Caco-2 (cell line): ENCODE measurements at regions not wholly inside any gene's neighbourhood (a gene's known extent, or its start where the extent isn't known, plus 50 kb on each side); places are given as distances from the start of the nearest gene placed in this dataset.

ENCODE experiments used
- BruUV-seq: library from RNA; stranded (reverse); fragments of 400-500 nt; replicated peaks from 2 replicates; lab custom pipeline; 2021; lab: Mats Ljungman, UMichigan
- CTCF ChIA-PET: fragments of 300-600 bp; sonication (Branson Sonifier 250); formaldehyde crosslinking; loops from one replicate; lab custom pipeline; 2022; ENCODE audit warnings: antibody characterized with exemption; lab: Charles Lee
- POLR2A ChIA-PET: fragments of 300-600 bp; sonication (Branson Sonifier 250); formaldehyde crosslinking; loops from one replicate; lab custom pipeline; 2022; ENCODE audit warnings: antibody characterized with exemption; lab: Charles Lee
- DNase-seq, 2 experiments: peaks; one replicate each; pipeline versions ENCODE4 v3.0.0 to v3.0.0-alpha.2; 2020 to 2022
- H3K27me3 ChIP-seq: replicated peaks from 2 replicates; pipeline ENCODE4 v1.6.0; 2011; ENCODE audit warnings: low read length; ENCODE audit not compliant: control insufficient read depth, insufficient read depth
- H3K36me3 ChIP-seq: 2 replicates; pipeline ENCODE4 v1.5.1; 2011; ENCODE audit warnings: low read length; ENCODE audit not compliant: control insufficient read depth, insufficient read depth
- H3K4me1 ChIP-seq: fragments of 250-450 bp; sonication (Bioruptor Pico); 2 replicates; pipeline ENCODE4 v1.5.1; 2020; ENCODE audit warnings: mild to moderate bottlenecking
- H3K4me3 ChIP-seq: 2 replicates; pipeline ENCODE4 v1.5.1; 2011; ENCODE audit warnings: low read depth, mild to moderate bottlenecking, control low read depth, low read length
- H3K9me3 ChIP-seq: fragments of 250-450 bp; sonication (Bioruptor Pico); 2 replicates; pipeline ENCODE4 v1.5.1; 2020; ENCODE audit warnings: mild to moderate bottlenecking, moderate library complexity
- H3K27ac Mint-ChIP-seq: one replicate; pipeline ENCODE4 v1.8.0; 2022; ENCODE audit warnings: mixed read lengths; ENCODE audit not compliant: unreplicated experiment
- H3K27me3 Mint-ChIP-seq: one replicate; pipeline ENCODE4 v1.8.0; 2022; ENCODE audit warnings: mixed read lengths; ENCODE audit not compliant: insufficient read depth, unreplicated experiment
- H3K36me3 Mint-ChIP-seq: one replicate; pipeline ENCODE4 v1.8.0; 2022; ENCODE audit warnings: mild to moderate bottlenecking, mixed read lengths; ENCODE audit not compliant: insufficient read depth, unreplicated experiment
- H3K4me1 Mint-ChIP-seq: one replicate; pipeline ENCODE4 v1.8.0; 2022; ENCODE audit warnings: low read depth, mixed read lengths; ENCODE audit not compliant: unreplicated experiment
- H3K4me3 Mint-ChIP-seq: one replicate; pipeline ENCODE4 v1.8.0; 2022; ENCODE audit warnings: mild to moderate bottlenecking, moderate library complexity, mixed read lengths; ENCODE audit not compliant: unreplicated experiment
- H3K9me3 Mint-ChIP-seq: one replicate; pipeline ENCODE4 v1.8.0; 2022; ENCODE audit warnings: mixed read lengths; ENCODE audit not compliant: unreplicated experiment
- CTCF ChIP-seq, 2 experiments: fragments of 200-600 bp in 1 of 2; IDR thresholded peaks; 1 replicate in 1 of 2; 2 replicates in 1 of 2; pipeline versions ENCODE4 v1.5.1 to v1.8.0; 2011 to 2022; ENCODE audit warnings: antibody characterized with exemption in 1 of 2, control low read depth in 1 of 2, inconsistent platforms in 1 of 2, low read depth in 1 of 2, low read length in 1 of 2, mild to moderate bottlenecking in 1 of 2, moderate library complexity in 1 of 2; ENCODE audit not compliant: insufficient read depth in 1 of 2, severe bottlenecking in 1 of 2, unreplicated experiment in 1 of 2
- intact Hi-C: fragments of 100-400 bp; cut with micrococcal nuclease; formaldehyde crosslinking; loops from one replicate; pipeline ENCODE4 v1.10.0; 2022; ENCODE audit not compliant: unreplicated experiment

GRCh38 chr22:34379825-34380224 is 459.5 kb upstream of the LARGE1 start:
- Histone ChIP-seq H3K9me3 (no peaks in the 10 kb centered on the region), H3K4me1 (no peaks in the 10 kb centered on the region), H3K27me3 (no peaks in the 10 kb centered on the region), H3K36me3 (no peaks in the 10 kb centered on the region), H3K4me3 (no peak overlapping the region)
- no TSS peak for BruUV-seq
- Mint-ChIP-seq H3K36me3 (no peaks in the 10 kb centered on the region), H3K27ac (no peak overlapping the region), H3K9me3 (no peaks in the 10 kb centered on the region), H3K4me1 (no peaks in the 10 kb centered on the region), H3K4me3 (no peak overlapping the region), H3K27me3 (no peaks in the 10 kb centered on the region)
- POLR2A ChIA-PET = no interaction called here
- intact Hi-C loops = no loop called here
- CTCF ChIA-PET = no interaction called here
- no peak for DNase-seq
- no peak for TF ChIP-seq CTCF (IDR thresholded peaks at IDR 0.05; ENCODE audit: insufficient read depth in 1 of 2, low read depth in 1 of 2, low read length in 1 of 2, severe bottlenecking in 1 of 2, unreplicated experiment in 1 of 2)

GRCh38 chr22:34380532-34380931 is 460.3 kb upstream of the LARGE1 start:
- TF ChIP-seq CTCF (IDR thresholded peaks at IDR 0.05; ENCODE audit: insufficient read depth in 1 of 2, low read depth in 1 of 2, low read length in 1 of 2, severe bottlenecking in 1 of 2, unreplicated experiment in 1 of 2) = no peak
- POLR2A ChIA-PET = no interaction called here
- CTCF ChIA-PET = no interaction called here

GRCh38 chr22:34390400-34390799 is 470.1 kb upstream of the LARGE1 start:
- Histone ChIP-seq H3K4me3 (no peak overlapping the region), H3K4me1 (no peaks in the 10 kb centered on the region), H3K9me3 (no peaks in the 10 kb centered on the region), H3K27me3 (no peaks in the 10 kb centered on the region), H3K36me3 (no peaks in the 10 kb centered on the region)
- Mint-ChIP-seq H3K27me3 (no peaks in the 10 kb centered on the region), H3K4me1 (no peaks in the 10 kb centered on the region), H3K36me3 (no peaks in the 10 kb centered on the region), H3K27ac (no peak overlapping the region), H3K4me3 (no peak overlapping the region), H3K9me3 (no peaks in the 10 kb centered on the region)
- CTCF ChIA-PET = no interaction called here
- POLR2A ChIA-PET = no interaction called here
- no peak for DNase-seq
- intact Hi-C loops = no loop called here
- BruUV-seq = no TSS peak
- no peak for TF ChIP-seq CTCF (IDR thresholded peaks at IDR 0.05; ENCODE audit: insufficient read depth in 1 of 2, low read depth in 1 of 2, low read length in 1 of 2, severe bottlenecking in 1 of 2, unreplicated experiment in 1 of 2)

More at GRCh38 chr22:34380532-34380931, 460.3 kb upstream of the LARGE1 start:
- Histone ChIP-seq H3K4me3 (no peak overlapping the region), H3K4me1 (no peaks in the 10 kb centered on the region), H3K36me3 (no peaks in the 10 kb centered on the region), H3K27me3 (no peaks in the 10 kb centered on the region), H3K9me3 (no peaks in the 10 kb centered on the region)
- no peaks in the 10 kb centered on the region for H3K27me3 Mint-ChIP-seq
- no peak overlapping the region for H3K27ac Mint-ChIP-seq
- H3K4me3 Mint-ChIP-seq = no peak overlapping the region
- no TSS peak for BruUV-seq
- no peaks in the 10 kb centered on the region for H3K9me3 Mint-ChIP-seq
- no peak for DNase-seq
- no peaks in the 10 kb centered on the region for H3K36me3 Mint-ChIP-seq
- intact Hi-C loops = no loop called here
- H3K4me1 Mint-ChIP-seq = no peaks in the 10 kb centered on the region
